Suprapubic skin (tissue), 3 donors: ENCODE measurements at regions not wholly inside any gene's neighbourhood (a gene's known extent, or its start where the extent isn't known, plus 50 kb on each side); places are given as distances from the start of the nearest gene placed in this dataset.

ENCODE experiments used
- EP300 ChIP-seq: sonication (generic); formaldehyde crosslinking; IDR thresholded peaks from one replicate; pipeline ENCODE4 v1.6.1; 2017; ENCODE audit warnings: antibody characterized with exemption
- POLR2A ChIP-seq, 2 donors: fragments of 450-650 bp; IDR thresholded peaks; one replicate each; pipeline ENCODE4 v1.6.1; 2017; ENCODE audit warnings: antibody characterized with exemption in 2 of 2, mild to moderate bottlenecking in 2 of 2, moderate library complexity in 2 of 2
- TF ChIP-seq, protein P1 (sequence below), 2 donors: fragments of 200-600 bp in 1 of 2; fragments of 450-650 bp in 1 of 2; sonication (generic) in 1 of 2; IDR thresholded peaks; one replicate each; pipeline ENCODE4 v1.5.1; 2016 to 2019; ENCODE audit warnings: antibody characterized with exemption in 2 of 2, mild to moderate bottlenecking in 1 of 2, moderate library complexity in 1 of 2

DNA sequence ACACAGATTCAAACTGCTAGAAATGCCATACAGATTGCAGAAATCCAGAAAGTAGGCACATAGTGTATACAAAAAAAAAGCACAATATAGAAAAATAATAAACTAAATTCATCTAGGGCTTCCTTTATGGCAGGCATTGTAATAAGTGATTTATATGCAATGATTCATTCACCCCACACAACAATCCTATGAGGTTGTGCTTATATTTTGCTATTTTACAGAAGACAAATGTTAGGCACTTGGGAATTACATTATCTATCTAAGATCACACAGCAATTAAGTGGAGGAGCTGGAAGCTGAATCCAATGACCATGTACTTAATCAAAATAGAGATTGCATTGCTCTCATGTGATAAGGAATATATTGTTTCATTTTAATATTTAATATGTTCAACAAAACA, 225.7 kb upstream of the KCNK2 start:
- TF ChIP-seq, protein P1, sequence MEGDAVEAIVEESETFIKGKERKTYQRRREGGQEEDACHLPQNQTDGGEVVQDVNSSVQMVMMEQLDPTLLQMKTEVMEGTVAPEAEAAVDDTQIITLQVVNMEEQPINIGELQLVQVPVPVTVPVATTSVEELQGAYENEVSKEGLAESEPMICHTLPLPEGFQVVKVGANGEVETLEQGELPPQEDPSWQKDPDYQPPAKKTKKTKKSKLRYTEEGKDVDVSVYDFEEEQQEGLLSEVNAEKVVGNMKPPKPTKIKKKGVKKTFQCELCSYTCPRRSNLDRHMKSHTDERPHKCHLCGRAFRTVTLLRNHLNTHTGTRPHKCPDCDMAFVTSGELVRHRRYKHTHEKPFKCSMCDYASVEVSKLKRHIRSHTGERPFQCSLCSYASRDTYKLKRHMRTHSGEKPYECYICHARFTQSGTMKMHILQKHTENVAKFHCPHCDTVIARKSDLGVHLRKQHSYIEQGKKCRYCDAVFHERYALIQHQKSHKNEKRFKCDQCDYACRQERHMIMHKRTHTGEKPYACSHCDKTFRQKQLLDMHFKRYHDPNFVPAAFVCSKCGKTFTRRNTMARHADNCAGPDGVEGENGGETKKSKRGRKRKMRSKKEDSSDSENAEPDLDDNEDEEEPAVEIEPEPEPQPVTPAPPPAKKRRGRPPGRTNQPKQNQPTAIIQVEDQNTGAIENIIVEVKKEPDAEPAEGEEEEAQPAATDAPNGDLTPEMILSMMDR (IDR thresholded peaks at IDR 0.05), result no peak
- TF ChIP-seq POLR2A (IDR thresholded peaks at IDR 0.05) (no peak), EP300 (no peak)
